RCC 7860 (cell line): ENCODE measurements at regions not wholly inside any gene's neighbourhood (a gene's known extent, or its start where the extent isn't known, plus 50 kb on each side); places are given as distances from the start of the nearest gene placed in this dataset.
"Not testable (repeated sequence)": the region's sequence is repeated elsewhere in the genome, so short reads cannot be mapped to it uniquely, and the experiment has no call there.

Experiments used
- DNase-seq: peaks from one replicate; pipeline ENCODE4 v3.0.0-alpha.2; 2015; ENCODE audit warnings: low spot score
- FAIRE-seq: peaks from 2 replicates; lab custom pipeline; 2012; peaks lifted over from hg19 to GRCh38; lab: Jason Lieb, UNC

GRCh38 chr9:85878872-85879597 lies 61.9 kb upstream of the NAA35 start:
- not testable (repeated sequence) for DNase-seq, FAIRE-seq

- not testable (repeated sequence) for FAIRE-seq, DNase-seq
These were observed 60.4 kb upstream of the NAA35 start for GRCh38 chr9:85880507-85880906.

GRCh38 chr9:85884256-85884655 lies 56.7 kb upstream of the NAA35 start:
- no peak for FAIRE-seq
- no peak for DNase-seq

- DNase-seq (no peak), FAIRE-seq (no peak)
These were observed 50.0 kb upstream of the NAA35 start for GRCh38 chr9:85890962-85891361.
